ENCODE measurements at regions not wholly inside any gene's neighbourhood (a gene's known extent, or its start where the extent isn't known, plus 50 kb on each side); places are given as distances from the start of the nearest gene placed in this dataset.

- TF ChIP-seq, protein P1, sequence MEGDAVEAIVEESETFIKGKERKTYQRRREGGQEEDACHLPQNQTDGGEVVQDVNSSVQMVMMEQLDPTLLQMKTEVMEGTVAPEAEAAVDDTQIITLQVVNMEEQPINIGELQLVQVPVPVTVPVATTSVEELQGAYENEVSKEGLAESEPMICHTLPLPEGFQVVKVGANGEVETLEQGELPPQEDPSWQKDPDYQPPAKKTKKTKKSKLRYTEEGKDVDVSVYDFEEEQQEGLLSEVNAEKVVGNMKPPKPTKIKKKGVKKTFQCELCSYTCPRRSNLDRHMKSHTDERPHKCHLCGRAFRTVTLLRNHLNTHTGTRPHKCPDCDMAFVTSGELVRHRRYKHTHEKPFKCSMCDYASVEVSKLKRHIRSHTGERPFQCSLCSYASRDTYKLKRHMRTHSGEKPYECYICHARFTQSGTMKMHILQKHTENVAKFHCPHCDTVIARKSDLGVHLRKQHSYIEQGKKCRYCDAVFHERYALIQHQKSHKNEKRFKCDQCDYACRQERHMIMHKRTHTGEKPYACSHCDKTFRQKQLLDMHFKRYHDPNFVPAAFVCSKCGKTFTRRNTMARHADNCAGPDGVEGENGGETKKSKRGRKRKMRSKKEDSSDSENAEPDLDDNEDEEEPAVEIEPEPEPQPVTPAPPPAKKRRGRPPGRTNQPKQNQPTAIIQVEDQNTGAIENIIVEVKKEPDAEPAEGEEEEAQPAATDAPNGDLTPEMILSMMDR (IDR thresholded peaks at IDR 0.05), result no peak
- TF ChIP-seq POLR2A (IDR thresholded peaks at IDR 0.05) (no peak), EP300 (IDR thresholded peaks at IDR 0.05) (no peak)
Observed at GRCh38 chr3:187982142-187982541, 171.8 kb upstream of the LPP start.
